ENCODE measurements at regions not wholly inside any gene's neighbourhood (a gene's known extent, or its start where the extent isn't known, plus 50 kb on each side); places are given as distances from the start of the nearest gene placed in this dataset.
"Not testable (repeated sequence)": the region's sequence is repeated elsewhere in the genome, so short reads cannot be mapped to it uniquely, and the experiment has no call there.

DNA sequence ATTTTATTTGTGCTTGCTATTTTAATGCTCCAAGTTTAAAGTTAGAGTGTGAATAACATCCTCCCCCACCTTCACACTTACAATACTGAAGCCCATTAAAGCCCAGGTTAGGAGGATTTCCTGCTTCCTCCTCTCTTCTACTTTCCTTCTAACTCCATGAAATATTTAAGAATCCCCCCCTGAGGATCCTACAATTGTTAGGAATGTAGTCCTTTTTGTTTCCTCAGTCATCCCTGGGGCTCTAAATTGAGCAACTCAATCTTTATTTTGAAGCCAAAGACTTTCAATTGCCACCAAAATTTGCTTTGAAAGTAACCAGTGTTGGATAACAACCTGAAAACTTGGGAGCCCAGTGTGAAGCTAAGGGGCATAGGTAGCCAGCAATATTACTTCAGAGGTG is 276.9 kb downstream of the FAM47A start:
- Histone ChIP-seq H3K9me2 (replicated peaks; ENCODE audit: control insufficient read depth, low read length) (no peaks in the 10 kb centered on the region), H4K20me1 (ENCODE audit: control insufficient read depth, insufficient read depth, low read depth, low read length) (no peaks in the 10 kb centered on the region), H3K4me3 (ENCODE audit: low read length) (no peak overlapping the region), H3K4me1 (ENCODE audit: control insufficient read depth, low read length) (no peaks in the 10 kb centered on the region), H3K27ac (ENCODE audit: low read depth, low read length) (no peak overlapping the region), H3K79me2 (ENCODE audit: control insufficient read depth, low read length) (no peaks in the 10 kb centered on the region), H3K36me3 (ENCODE audit: control insufficient read depth, low read length) (no peaks in the 10 kb centered on the region), H3K9me3 (ENCODE audit: control insufficient read depth, insufficient read depth, low read length) (no peaks in the 10 kb centered on the region), H3K4me2 (ENCODE audit: low read length) (no peak overlapping the region), H3K27me3 (ENCODE audit: control insufficient read depth, low read length) (no peaks in the 10 kb centered on the region), H3F3A (ENCODE audit: control insufficient read depth, insufficient read depth) (no peaks in the 10 kb centered on the region)
- TF ChIP-seq, protein P1, sequence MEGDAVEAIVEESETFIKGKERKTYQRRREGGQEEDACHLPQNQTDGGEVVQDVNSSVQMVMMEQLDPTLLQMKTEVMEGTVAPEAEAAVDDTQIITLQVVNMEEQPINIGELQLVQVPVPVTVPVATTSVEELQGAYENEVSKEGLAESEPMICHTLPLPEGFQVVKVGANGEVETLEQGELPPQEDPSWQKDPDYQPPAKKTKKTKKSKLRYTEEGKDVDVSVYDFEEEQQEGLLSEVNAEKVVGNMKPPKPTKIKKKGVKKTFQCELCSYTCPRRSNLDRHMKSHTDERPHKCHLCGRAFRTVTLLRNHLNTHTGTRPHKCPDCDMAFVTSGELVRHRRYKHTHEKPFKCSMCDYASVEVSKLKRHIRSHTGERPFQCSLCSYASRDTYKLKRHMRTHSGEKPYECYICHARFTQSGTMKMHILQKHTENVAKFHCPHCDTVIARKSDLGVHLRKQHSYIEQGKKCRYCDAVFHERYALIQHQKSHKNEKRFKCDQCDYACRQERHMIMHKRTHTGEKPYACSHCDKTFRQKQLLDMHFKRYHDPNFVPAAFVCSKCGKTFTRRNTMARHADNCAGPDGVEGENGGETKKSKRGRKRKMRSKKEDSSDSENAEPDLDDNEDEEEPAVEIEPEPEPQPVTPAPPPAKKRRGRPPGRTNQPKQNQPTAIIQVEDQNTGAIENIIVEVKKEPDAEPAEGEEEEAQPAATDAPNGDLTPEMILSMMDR (IDR thresholded peaks at IDR 0.05; ENCODE audit: low read depth, low read length, poor library complexity, severe bottlenecking): no peak
- TF ChIP-seq EZH2phosphoT487 (IDR thresholded peaks at IDR 0.05; ENCODE audit: borderline replicate concordance, low read length): no peak

DNA sequence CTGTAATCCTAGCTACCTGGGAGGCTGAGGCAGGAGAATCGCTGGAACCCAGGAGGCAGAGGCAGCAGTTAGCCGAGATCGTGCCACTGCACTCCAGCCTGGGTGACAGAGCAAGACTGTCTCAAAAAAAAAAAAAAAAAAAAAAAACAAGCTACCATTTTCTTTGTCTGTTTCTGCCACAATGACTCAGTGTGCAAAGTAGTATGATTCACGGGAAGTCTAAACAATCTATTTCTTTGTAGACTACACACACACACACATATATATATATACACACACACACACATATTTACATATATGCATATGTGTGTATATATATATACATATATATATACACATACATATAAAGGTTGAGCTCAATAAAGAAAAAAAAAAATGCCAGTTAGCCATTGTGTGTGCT is 280.0 kb downstream of the FAM47A start:
- not testable (repeated sequence) for H3K27ac ChIP-seq (ENCODE audit: low read depth, low read length); H3K9me3 ChIP-seq (ENCODE audit: control insufficient read depth, insufficient read depth, low read length); H4K20me1 ChIP-seq (ENCODE audit: control insufficient read depth, insufficient read depth, low read depth, low read length); H3K27me3 ChIP-seq (ENCODE audit: control insufficient read depth, low read length); H3F3A ChIP-seq (ENCODE audit: control insufficient read depth, insufficient read depth); H3K4me2 ChIP-seq (ENCODE audit: low read length); H3K36me3 ChIP-seq (ENCODE audit: control insufficient read depth, low read length); H3K79me2 ChIP-seq (ENCODE audit: control insufficient read depth, low read length); H3K4me1 ChIP-seq (ENCODE audit: control insufficient read depth, low read length); H3K9me2 ChIP-seq (replicated peaks; ENCODE audit: control insufficient read depth, low read length); H3K4me3 ChIP-seq (ENCODE audit: low read length)

DNA sequence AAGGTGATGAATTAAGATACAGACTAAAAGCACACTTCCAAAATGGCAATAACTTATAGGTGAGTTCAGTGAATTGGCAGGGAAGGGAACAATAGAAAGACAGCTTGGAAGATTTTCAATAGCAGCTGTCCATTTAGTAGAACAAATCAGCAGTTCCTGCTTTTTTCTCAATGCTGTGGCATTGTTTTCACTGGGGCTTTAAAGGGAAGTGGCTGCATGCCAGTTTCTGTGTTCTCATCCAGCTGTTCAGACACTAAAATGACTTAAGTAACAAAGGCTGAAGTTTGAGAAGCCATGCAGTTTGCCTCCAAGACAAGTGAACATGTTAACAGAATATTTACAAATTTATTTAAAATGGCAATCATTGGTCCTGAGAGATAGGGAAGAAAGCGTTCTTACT is 291.9 kb downstream of the FAM47A start:
- Histone ChIP-seq H3K4me1 (ENCODE audit: control insufficient read depth, low read length) (no peaks in the 10 kb centered on the region), H3K4me2 (ENCODE audit: low read length) (no peak overlapping the region), H3K27me3 (ENCODE audit: control insufficient read depth, low read length) (no peaks in the 10 kb centered on the region), H3K79me2 (ENCODE audit: control insufficient read depth, low read length) (no peaks in the 10 kb centered on the region), H3K9me2 (replicated peaks; ENCODE audit: control insufficient read depth, low read length) (no peaks in the 10 kb centered on the region), H3K9me3 (ENCODE audit: control insufficient read depth, insufficient read depth, low read length) (no peaks in the 10 kb centered on the region), H3K4me3 (ENCODE audit: low read length) (no peak overlapping the region), H3K27ac (ENCODE audit: low read depth, low read length) (no peak overlapping the region), H3F3A (ENCODE audit: control insufficient read depth, insufficient read depth) (no peaks in the 10 kb centered on the region), H4K20me1 (ENCODE audit: control insufficient read depth, insufficient read depth, low read depth, low read length) (no peaks in the 10 kb centered on the region), H3K36me3 (ENCODE audit: control insufficient read depth, low read length) (no peaks in the 10 kb centered on the region)
- TF ChIP-seq, protein P1 (IDR thresholded peaks at IDR 0.05; ENCODE audit: low read depth, low read length, poor library complexity, severe bottlenecking): no peak
- no peak for TF ChIP-seq EZH2phosphoT487 (IDR thresholded peaks at IDR 0.05; ENCODE audit: borderline replicate concordance, low read length)

DNA sequence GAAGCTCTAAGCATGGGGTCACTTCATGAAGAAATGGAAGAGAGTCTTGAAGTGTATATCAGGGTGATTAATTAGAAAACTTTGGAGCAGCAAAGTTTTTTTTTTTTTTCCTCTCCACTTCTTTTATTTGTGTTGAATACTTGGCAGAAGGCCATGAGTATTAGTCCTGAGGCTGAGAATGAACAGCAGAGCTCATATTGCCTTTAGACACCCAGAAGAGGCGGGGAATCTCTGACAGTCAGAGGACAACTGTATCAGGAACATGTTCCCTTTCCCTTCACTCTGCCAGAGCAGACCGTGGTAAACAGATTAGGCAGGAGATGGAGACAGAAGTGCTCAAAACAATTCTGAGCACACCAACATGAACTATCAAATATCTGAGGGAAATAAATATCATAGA is 300.9 kb downstream of the FAM47A start:
- Histone ChIP-seq H3K4me3 (ENCODE audit: low read length) (no peak overlapping the region), H3K4me2 (ENCODE audit: low read length) (no peak overlapping the region), H3K27ac (ENCODE audit: low read depth, low read length) (no peak overlapping the region), H4K20me1 (ENCODE audit: control insufficient read depth, insufficient read depth, low read depth, low read length) (no peaks in the 10 kb centered on the region), H3F3A (ENCODE audit: control insufficient read depth, insufficient read depth) (no peaks in the 10 kb centered on the region), H3K9me3 (ENCODE audit: control insufficient read depth, insufficient read depth, low read length) (no peaks in the 10 kb centered on the region), H3K79me2 (ENCODE audit: control insufficient read depth, low read length) (no peaks in the 10 kb centered on the region), H3K36me3 (ENCODE audit: control insufficient read depth, low read length) (no peaks in the 10 kb centered on the region), H3K27me3 (ENCODE audit: control insufficient read depth, low read length) (no peaks in the 10 kb centered on the region), H3K4me1 (ENCODE audit: control insufficient read depth, low read length) (no peaks in the 10 kb centered on the region), H3K9me2 (replicated peaks; ENCODE audit: control insufficient read depth, low read length) (no peaks in the 10 kb centered on the region)
- TF ChIP-seq, protein P1 (IDR thresholded peaks at IDR 0.05; ENCODE audit: low read depth, low read length, poor library complexity, severe bottlenecking): no peak
- no peak for TF ChIP-seq EZH2phosphoT487 (IDR thresholded peaks at IDR 0.05; ENCODE audit: borderline replicate concordance, low read length)
